ENCODE measurements at regions not wholly inside any gene's neighbourhood (a gene's known extent, or its start where the extent isn't known, plus 50 kb on each side); places are given as distances from the start of the nearest gene placed in this dataset.
"Not testable (repeated sequence)": the region's sequence is repeated elsewhere in the genome, so short reads cannot be mapped to it uniquely, and the experiment has no call there.

DNA sequence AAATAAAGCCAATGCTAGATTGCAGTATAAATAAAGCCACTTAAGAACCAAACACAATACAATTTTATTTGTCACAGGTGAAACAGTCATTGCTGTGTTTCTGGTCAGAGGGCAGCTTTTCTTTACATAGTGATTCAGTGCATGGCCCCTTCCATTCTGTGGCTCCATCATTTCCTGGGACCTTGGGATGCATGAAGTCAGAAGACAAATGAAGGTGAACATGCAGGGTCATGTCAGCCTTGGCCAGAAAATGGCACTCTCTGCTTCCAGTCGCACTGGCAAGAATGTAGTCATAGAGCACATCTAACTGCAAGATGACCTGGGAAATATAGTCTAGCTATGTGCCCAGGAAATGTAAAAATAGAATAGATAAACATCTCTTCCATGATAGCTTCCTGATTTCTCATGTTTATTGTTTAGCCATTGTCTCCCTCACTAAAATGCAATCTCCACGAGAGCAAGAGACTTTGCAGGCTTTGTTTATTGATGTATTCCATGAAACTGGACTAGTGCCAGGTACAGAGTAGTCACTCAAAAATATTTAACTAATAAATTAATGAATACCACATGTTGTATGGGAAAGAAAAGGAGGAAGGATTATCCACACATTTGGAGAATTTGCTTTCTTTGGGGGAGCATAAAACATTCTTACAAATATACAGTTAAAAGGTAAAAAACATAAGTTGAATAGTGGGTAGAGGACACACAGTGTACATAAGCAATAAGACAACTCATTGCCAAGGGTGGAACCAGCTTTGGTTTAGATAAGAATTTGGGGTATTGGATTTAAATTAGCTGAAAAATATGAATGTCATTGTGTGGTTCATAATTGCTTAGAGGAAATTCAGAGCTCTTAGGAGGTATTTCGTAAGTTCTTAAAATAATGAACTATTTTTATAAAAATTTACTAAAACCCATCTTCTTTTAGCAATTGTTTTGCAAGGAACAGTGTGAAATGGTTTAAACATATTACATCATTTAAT, 343.8 kb downstream of the PID1 start:
- Mint-ChIP-seq H3K4me3 (ENCODE audit: unreplicated experiment) (no peak overlapping the region), H3K36me3 (ENCODE audit: low read depth) (no peaks in the 10 kb centered on the region), H3K27me3 (ENCODE audit: low read depth) (no peaks in the 10 kb centered on the region), H3K4me1 (ENCODE audit: low read depth) (no peaks in the 10 kb centered on the region), H3K9me3 (ENCODE audit: low read depth) (peaks cover 22% of the 10 kb centered on the region), H3K27ac (ENCODE audit: unreplicated experiment) (no peak overlapping the region)
- TF ChIP-seq, protein P1, sequence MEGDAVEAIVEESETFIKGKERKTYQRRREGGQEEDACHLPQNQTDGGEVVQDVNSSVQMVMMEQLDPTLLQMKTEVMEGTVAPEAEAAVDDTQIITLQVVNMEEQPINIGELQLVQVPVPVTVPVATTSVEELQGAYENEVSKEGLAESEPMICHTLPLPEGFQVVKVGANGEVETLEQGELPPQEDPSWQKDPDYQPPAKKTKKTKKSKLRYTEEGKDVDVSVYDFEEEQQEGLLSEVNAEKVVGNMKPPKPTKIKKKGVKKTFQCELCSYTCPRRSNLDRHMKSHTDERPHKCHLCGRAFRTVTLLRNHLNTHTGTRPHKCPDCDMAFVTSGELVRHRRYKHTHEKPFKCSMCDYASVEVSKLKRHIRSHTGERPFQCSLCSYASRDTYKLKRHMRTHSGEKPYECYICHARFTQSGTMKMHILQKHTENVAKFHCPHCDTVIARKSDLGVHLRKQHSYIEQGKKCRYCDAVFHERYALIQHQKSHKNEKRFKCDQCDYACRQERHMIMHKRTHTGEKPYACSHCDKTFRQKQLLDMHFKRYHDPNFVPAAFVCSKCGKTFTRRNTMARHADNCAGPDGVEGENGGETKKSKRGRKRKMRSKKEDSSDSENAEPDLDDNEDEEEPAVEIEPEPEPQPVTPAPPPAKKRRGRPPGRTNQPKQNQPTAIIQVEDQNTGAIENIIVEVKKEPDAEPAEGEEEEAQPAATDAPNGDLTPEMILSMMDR (IDR thresholded peaks at IDR 0.05): no peak
- no peak for DNase-seq (ENCODE audit: low spot score)

DNA sequence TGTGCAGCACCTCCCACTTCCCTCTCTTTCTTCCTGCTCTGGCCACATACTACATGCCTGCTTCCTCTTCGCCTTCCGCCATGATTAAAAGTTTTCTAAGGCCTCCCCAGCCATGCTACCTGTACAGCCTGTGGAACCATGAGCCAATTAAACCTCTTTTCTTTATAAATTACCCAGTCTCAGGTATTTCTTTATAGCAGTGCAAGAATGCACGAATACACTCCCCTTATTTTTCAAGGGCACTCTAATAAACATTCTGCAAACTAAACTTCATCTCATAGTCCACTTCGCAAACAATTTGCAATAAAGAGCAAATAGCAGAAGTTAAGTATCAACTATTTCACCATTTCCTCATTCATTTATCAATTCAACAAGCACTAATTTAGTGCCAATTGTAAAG, 351.3 kb downstream of the PID1 start:
- Mint-ChIP-seq H3K9me3 (ENCODE audit: low read depth) (peaks cover 23% of the 10 kb centered on the region), H3K36me3 (ENCODE audit: low read depth) (no peaks in the 10 kb centered on the region), H3K27ac (ENCODE audit: unreplicated experiment) (no peak overlapping the region), H3K27me3 (ENCODE audit: low read depth) (no peaks in the 10 kb centered on the region), H3K4me1 (ENCODE audit: low read depth) (no peaks in the 10 kb centered on the region), H3K4me3 (ENCODE audit: unreplicated experiment) (no peak overlapping the region)
- TF ChIP-seq, protein P1 (IDR thresholded peaks at IDR 0.05): no peak
- DNase-seq (ENCODE audit: low spot score): no peak

DNA sequence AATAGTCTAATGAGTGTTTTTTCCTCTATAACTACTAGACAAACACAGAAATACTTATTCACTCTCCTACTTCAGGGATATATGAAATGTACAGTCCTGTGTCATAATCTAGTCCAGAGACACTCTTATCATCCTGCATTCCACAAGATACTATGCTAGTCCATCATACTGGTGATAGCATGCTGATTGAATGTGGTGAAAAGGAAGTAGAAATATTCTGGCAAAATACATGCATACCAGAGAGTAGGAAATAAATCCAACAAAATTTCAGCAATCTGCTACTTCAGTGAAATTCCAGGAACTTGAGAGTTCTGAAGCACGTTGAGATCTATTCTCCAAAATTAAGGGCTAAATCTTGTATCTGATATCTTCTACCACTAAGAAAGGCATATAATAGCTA, 353.9 kb downstream of the PID1 start:
- Mint-ChIP-seq H3K36me3 (ENCODE audit: low read depth) (no peaks in the 10 kb centered on the region), H3K27me3 (ENCODE audit: low read depth) (no peaks in the 10 kb centered on the region), H3K4me1 (ENCODE audit: low read depth) (no peaks in the 10 kb centered on the region)

DNA sequence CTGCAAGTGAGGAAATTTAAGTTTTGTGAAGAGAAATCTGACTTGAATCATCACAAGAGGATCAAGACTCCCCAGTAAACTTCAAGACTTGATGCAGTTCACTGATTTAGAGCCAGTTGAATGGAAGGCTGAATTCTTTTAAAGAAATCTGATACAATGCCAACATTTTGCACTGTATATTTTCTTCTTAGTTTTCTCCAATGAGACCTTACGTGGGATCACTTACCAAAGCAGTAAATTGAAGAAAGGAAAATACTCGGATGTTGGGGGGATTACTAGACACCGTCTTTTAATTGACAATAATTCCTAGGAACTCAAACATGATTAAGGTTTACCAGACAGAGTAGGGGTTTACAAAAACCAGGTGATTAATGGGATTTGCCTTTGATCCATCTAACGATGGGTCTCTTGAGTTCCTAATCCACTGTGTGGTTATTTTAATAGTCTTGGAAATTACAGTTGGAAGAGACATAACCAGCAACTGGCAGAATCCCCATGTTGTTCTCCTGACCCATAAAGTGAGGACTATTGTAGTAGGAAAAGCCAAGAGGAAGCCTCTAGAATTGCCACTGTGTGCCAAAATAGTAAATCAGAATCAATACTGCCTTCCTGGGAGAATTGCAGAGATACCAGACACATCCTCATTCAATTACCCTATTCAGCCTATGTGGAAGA, 354.5 kb downstream of the PID1 start:
- Mint-ChIP-seq H3K27me3 (ENCODE audit: low read depth) (no peaks in the 10 kb centered on the region), H3K36me3 (ENCODE audit: low read depth) (no peaks in the 10 kb centered on the region), H3K9me3 (ENCODE audit: low read depth) (peaks cover 17% of the 10 kb centered on the region), H3K27ac (ENCODE audit: unreplicated experiment) (no peak overlapping the region), H3K4me3 (ENCODE audit: unreplicated experiment) (no peak overlapping the region), H3K4me1 (ENCODE audit: low read depth) (no peaks in the 10 kb centered on the region)
- TF ChIP-seq, protein P1 (IDR thresholded peaks at IDR 0.05): no peak
- no peak for DNase-seq (ENCODE audit: low spot score)

More for the DNA sequence above, 353.9 kb downstream of the PID1 start:
- H3K27ac Mint-ChIP-seq (ENCODE audit: unreplicated experiment): no peak overlapping the region
- DNase-seq (ENCODE audit: low spot score): no peak
- TF ChIP-seq, protein P1 (IDR thresholded peaks at IDR 0.05): no peak
- peaks cover 17% of the 10 kb centered on the region for H3K9me3 Mint-ChIP-seq (ENCODE audit: low read depth)
- H3K4me3 Mint-ChIP-seq (ENCODE audit: unreplicated experiment): no peak overlapping the region

DNA sequence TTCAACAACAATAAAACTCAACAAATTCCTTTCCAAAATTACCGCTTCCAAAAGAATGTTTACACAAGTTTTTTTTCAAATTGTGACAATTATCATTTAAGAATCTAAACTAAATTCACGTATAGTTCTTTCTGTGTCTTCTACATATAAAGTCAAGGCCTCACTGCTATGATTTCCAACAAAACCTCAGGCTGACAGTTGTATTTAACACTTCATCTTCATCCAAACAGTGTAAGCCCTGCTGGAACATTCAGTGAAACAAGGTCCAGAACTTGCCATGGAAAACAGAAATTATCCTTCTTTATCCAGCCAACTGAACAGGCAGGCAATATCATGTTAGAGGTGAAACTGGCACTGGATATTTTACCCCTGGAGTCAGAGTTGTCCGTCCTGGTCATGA, 357.9 kb downstream of the PID1 start:
- no peak overlapping the region for H3K4me3 Mint-ChIP-seq (ENCODE audit: unreplicated experiment)
- no peak overlapping the region for H3K27ac Mint-ChIP-seq (ENCODE audit: unreplicated experiment)
- TF ChIP-seq, protein P1 (IDR thresholded peaks at IDR 0.05): no peak
- no peaks in the 10 kb centered on the region for H3K4me1 Mint-ChIP-seq (ENCODE audit: low read depth)
- DNase-seq (ENCODE audit: low spot score): no peak
- peaks cover 10% of the 10 kb centered on the region for H3K9me3 Mint-ChIP-seq (ENCODE audit: low read depth)
- H3K27me3 Mint-ChIP-seq (ENCODE audit: low read depth): no peaks in the 10 kb centered on the region
- H3K36me3 Mint-ChIP-seq (ENCODE audit: low read depth): no peaks in the 10 kb centered on the region

DNA sequence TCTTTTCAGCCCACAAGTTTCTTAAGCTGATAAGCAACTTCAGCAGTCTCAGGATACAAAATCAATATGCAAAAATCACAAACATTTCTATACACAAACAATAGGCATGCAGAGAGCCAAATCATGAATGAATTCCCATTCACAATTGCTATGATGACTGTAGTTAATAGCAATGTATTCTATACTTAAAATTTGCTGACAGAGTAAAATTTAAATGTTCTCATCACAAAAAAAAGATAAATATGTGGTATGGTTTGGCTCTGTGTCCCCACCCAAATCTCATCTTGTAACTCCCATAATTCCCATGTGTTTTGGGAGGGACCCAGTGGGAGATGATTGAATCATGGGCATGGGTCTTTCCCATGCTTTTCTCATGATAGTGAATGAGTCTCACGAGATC, 360.2 kb downstream of the PID1 start:
- H3K4me1 Mint-ChIP-seq (ENCODE audit: low read depth); DNase-seq (ENCODE audit: low spot score); H3K36me3 Mint-ChIP-seq (ENCODE audit: low read depth); H3K27me3 Mint-ChIP-seq (ENCODE audit: low read depth); H3K4me3 Mint-ChIP-seq (ENCODE audit: unreplicated experiment); H3K9me3 Mint-ChIP-seq (ENCODE audit: low read depth); H3K27ac Mint-ChIP-seq (ENCODE audit: unreplicated experiment): not testable (repeated sequence)
